Fibroblast of mammary gland (primary cell): ENCODE measurements at regions not wholly inside any gene's neighbourhood (a gene's known extent, or its start where the extent isn't known, plus 50 kb on each side); places are given as distances from the start of the nearest gene placed in this dataset.

Source experiments
- DNase-seq: peaks from one replicate; pipeline ENCODE4 v3.0.0-alpha.2; 2010; ENCODE audit warnings: low read depth
- H3K4me3 ChIP-seq: 2 replicates; pipeline ENCODE4 v1.5.1; 2011; ENCODE audit warnings: low read depth, mild to moderate bottlenecking, low read length, moderate library complexity; ENCODE audit not compliant: control insufficient read depth
- TF ChIP-seq, protein P1 (sequence below): conservative IDR thresholded peaks from 2 replicates; pipeline ENCODE4 v1.5.1; 2011; ENCODE audit warnings: low read depth, low read length, inconsistent platforms; ENCODE audit not compliant: control insufficient read depth, insufficient read depth

GRCh38 chr4:100576570-100576969, 58.7 kb upstream of the EMCN start:
- TF ChIP-seq, protein P1, sequence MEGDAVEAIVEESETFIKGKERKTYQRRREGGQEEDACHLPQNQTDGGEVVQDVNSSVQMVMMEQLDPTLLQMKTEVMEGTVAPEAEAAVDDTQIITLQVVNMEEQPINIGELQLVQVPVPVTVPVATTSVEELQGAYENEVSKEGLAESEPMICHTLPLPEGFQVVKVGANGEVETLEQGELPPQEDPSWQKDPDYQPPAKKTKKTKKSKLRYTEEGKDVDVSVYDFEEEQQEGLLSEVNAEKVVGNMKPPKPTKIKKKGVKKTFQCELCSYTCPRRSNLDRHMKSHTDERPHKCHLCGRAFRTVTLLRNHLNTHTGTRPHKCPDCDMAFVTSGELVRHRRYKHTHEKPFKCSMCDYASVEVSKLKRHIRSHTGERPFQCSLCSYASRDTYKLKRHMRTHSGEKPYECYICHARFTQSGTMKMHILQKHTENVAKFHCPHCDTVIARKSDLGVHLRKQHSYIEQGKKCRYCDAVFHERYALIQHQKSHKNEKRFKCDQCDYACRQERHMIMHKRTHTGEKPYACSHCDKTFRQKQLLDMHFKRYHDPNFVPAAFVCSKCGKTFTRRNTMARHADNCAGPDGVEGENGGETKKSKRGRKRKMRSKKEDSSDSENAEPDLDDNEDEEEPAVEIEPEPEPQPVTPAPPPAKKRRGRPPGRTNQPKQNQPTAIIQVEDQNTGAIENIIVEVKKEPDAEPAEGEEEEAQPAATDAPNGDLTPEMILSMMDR: no peak
- no peak for DNase-seq
- H3K4me3 ChIP-seq: no peak overlapping the region

DNA sequence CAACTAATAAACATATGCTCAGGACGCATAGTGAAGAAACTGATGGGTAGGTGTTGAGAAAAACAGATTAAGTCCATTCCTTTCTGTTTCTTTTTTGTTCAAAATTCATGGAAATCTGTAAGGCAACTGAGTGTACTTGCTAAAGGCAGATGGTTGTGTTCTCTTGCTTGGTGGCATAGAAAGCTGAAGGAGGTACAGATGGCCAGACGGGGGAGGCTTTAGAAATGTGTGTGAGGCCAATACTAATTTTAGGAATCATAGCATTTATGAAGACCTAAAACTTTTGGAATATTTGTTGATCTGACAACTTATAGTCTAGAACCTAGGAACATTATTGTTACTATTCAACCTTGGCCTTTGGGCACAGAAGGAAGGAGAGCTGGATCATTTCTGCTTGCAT, 56.8 kb upstream of the EMCN start:
- H3K4me3 ChIP-seq: no peak overlapping the region
- DNase-seq: no peak
- TF ChIP-seq, protein P1: no peak

- DNase-seq: no peak
- no peak overlapping the region for H3K4me3 ChIP-seq
- TF ChIP-seq, protein P1: no peak
Observed at GRCh38 chr4:100569196-100569595, 51.4 kb upstream of the EMCN start.
